Fibroblast of skin of abdomen (primary cell): ENCODE measurements at regions not wholly inside any gene's neighbourhood (a gene's known extent, or its start where the extent isn't known, plus 50 kb on each side); places are given as distances from the start of the nearest gene placed in this dataset.

Experiments used
- DNase-seq: peaks from one replicate; pipeline ENCODE4 v3.0.0-alpha.2; 2013

DNA sequence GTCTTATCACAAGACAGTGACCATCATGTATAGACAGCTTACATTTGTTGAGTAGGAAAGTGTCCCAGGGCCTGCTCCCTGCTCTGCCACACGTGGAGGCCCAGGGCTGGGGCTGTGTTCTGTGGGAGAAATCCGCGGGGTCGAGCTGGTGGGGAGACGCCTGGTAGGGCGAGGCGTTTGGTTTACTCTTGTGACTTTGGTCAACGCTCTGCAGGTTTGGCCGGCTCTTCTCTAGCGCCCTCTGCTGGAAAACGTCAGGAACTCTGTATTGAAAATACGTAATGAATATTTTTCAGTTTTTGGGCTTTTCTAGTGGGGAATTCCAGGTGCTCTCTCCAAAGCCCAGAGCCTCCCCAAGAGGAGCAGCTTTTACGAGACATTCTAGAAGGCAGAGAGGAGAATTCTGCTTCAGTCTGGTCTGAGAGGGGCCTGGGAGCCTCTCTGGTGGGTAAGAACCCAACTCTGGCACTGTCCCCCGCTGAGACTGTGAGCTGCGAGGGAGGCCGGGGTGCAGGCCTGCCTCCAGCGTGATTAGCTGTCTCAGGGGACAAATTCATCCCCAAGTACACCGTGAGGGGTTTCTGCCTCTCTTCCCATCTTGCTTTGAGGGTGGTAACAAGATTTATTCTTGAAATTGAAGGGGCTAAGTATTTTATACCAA is 112.6 kb upstream of the RALGAPA2 start:
- peak; percentile 4 for DNase-seq

DNA sequence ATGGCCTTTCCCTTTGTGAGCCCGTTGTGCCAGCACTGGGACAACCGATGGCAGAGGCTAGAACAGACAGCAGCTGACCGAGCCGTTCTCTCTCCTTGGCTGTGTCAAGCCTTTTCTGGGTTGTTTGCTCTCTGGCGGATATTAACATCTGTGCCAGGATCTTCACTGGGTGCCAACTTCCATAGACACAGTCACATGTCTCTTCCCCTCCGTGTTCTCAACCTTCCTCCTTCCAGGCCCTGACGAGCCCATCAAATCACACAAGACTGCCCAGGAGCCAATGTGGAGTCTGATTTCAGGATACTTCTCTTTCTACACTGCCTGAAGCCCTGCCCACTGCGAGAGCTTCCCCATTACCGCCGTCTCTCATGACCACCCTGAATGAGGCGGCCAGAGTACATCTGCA is 111.0 kb upstream of the RALGAPA2 start:
- no peak for DNase-seq

DNA sequence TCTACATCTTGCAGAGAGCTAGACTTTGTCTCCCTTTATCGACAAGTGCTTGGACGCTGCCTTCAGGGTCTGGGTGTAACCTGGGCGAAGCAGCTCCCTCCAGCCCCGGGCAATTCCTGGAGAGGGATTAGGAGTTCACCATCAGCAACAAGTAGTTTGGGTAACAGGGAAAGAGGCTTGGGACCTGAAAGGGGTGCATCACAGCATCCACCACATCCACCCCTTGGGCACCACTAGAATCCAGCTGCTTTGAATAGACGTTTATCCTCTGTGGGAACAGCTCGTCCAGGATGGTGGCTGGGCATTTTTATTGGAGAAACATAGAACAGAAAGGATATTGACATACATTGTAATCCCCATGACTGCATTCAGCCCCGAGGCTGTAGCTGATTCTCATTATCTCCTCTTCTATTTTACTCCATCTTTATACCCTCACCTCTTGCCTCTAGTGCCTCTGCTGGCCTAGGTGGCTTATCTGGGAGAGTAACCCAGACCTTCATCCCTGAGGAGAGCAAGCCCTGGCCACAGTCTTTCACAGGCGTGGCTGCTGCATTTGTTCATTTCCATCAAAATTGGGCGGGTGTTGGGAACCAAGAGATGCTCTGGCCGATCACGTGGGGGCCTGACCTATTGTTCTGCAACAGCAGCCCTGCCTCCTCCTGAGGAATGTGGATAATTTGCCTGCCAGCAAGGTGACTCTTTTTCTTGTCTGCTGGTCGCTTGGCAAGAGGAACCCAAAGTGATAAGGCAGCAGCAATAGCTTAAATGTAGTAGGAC is 109.2 kb upstream of the RALGAPA2 start:
- no peak for DNase-seq

DNA sequence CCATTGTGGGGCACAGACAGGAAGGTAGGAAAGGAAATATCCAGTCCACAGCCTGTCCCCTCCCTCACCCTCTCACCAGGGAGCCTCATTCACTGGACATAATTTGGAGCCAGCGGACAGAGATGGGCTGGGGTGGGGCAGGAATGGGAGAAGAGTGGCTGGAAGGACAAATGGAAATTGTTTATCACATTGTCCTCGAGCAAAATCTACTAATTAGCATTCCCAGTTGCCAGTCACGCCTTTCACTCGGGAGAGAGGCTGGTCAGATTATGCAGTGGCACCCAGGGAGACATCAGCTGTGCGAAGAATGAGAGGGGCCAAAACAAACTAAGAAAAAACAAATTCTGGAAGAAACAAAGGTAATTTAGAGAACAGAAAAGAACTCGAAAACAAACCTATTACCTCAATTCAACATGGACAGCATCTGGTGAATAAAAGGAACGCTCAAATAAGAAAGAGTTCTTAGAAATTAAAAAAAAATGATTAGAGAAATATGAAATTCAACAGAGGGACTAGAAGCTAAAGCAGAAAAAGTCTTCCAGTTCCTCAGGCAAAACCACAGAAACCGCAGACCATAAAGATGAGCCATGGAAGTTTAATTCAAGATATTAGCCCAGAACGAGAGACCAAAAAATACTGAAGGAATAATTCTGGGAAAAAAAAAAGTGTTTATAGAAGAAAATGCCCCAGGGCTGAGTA is 108.5 kb upstream of the RALGAPA2 start:
- no peak for DNase-seq

DNA sequence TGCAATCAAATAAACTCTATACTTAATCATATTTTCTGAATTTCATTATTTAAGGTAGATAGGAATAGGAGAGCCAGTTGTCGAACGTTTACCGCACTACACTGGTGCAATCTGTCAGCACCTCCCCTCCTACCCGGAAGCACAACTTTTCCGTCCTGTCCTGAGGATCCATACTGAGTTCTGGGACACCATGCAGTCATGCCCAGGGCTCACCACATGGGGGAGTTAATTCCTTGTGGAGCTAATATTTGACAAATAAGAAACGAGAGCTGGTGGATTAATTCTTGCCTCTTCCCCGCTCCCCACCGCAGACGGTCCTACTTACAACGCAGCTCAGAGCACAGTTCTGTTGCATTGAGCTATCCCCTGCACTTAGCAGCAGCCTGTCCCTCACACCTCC is 107.7 kb upstream of the RALGAPA2 start:
- no peak for DNase-seq

DNA sequence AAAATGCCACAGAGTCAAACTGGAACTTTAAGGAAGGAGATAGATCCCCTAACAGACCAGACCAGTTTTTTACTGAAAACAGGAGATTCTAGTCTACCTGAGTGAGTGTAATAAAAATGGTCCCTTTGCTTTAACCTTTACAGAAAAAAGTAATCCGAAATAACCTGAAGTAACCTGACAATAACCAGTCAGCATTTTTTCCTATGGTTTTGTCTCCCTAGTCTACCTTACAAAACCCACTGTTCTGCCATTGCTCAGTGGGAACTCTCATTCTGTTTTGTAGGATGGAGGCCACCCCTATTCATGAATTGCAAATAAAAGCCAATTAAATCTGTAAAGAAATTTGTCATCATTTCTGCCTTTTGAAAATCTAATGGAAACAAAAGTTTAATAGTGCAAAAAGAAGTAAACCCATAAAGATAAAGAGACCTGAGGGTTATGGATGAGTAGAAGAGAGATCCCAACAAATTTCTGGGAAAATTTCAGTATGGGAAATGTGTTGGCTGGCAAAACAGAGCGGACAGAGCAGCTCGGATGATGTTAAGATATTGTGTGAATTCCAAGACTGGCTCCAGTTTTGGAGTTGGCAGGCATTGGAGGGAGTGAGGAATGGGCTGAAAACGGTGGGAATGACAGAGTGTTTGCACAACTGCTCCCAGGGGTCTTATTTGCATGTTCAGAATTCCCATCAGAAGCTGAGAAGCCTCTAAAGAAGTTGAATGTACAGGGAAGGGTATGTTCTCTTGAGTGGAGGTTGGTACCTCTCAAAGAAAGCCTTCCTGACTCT is 104.7 kb upstream of the RALGAPA2 start:
- no peak for DNase-seq

DNA sequence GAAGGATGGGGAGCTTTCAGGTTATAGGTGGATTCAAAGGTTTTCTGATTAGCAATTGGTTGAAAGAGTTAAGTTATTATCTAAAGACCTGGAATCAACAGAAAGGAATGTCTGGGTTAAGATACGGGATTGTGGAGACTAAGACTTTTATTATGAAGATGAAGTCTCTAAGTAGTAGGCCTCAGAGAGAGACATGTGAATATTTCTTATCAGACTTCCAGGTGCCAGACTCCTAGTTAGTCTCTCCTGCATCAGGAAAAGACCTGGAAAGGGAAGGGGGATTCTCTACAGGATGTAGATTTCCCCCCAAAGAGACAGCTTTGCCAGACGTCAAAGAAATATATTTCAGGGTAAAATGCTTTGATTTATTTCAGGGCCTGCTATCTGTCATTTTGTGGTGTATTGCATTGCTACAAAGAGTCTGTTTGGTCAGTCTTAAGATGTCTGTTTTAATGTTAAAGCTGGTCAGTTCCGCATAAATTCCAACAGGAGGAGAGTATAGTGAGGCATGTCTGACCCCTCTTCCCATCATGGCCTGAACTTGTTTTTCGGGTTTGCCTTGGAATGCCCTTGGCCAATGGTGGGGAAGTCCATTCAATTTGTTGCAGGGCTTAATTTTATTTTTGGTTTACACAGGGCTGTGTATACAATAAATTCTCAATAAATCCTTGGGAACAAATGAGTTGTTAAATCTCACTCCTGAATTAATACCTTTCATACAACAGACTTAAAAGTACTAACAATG is 103.4 kb upstream of the RALGAPA2 start:
- DNase-seq = no peak

DNA sequence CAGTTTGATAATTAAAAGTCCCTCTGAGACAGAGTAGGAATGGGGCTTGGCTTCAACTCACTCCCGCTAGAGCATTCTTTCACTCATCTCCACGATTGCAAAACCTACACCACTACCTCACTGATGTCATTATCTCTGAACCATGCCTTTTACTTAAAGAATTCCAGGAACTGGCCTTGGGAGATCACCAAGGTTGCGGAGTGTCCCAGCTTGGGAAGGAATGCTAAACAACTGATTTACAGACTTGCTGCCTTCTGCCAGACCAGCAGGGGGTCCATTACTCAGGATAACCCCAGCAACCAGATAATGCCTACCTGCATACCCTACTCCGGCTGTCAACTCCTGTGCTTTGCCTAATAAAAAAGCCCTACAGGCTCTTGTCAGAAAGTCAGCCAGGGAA is 102.2 kb upstream of the RALGAPA2 start:
- DNase-seq = no peak

DNA sequence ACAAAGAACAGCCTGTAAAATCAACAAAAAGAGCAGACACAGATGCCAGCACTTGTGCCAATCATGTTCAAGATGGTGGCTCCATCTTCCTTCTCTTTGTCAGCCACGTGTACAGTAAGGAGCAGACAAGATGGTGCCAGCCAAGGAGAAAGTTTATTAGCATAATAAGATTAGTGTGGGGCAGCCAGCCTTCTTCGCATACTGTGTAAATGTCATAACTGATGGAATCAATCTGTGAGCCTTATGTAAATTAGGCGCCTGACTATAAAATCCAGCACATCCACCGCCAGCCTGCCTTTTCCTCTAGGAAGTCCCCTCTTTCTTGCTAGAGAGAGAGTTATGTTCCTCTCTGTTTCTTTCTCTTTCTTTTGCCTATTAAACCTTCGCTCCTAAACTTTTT is 99.7 kb upstream of the RALGAPA2 start:
- no peak for DNase-seq

DNA sequence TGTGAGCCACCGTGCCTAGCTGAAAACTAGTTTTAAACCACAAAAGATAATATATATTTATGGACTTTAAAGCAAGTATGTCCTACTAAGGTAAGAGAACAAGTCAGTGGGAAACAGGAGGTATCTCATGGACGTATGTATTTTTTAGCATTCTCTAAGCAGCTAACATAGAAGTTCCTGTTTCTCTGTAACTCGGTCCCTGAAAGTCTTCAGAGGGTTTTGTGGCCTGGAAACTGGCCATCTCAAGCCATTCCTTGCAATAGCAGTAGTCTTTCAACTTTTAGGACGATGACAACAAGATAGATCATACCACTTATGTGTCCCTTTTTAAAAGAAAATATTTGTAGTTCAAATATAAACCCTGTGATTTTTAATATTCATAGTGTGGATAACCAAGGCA is 95.6 kb upstream of the RALGAPA2 start:
- DNase-seq = no peak

DNA sequence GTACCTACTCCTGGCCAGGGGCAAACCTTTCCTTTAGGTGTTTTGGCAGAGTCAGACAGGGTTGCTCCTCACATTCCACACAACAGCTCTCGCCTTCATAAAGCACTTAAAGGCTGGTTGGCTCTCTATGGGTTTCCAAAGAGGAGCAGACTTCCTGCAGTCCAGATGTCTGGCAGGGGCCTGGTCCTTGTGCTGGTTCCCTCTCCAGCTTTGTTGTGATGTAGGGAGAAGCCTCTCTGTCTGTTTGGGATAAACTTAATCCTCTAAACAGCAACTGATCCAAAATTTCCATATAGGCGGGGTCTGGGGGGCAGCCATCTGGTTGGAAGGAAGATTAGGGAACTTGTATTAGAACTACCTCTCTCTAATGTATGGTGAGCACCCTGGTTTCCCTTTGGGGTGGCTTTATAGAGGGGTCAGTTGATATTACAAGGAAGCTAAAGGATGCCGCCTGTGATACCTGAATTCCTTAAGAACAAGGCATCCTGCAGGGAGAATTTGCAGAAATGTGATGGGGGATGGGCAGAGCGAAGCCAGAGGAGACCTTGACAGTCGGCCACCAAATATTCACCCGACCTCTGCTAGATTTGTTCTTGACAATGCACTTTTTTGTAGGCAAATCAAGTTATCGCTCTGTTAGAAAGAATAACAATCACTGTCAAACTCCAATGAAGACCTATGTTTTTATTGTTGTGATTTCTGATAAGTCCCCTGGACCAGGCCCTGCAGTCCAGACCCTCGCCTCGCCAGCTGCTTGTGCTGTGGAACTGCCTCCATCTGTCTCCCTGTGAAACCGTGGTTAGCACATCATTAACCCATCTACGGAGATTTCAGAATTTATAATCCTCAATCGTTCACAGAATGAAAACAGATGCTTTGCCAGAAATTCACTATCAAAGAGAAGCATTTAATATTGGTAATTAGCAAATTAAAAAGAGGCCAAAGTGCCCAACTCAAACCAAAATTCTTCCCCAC is 94.0 kb upstream of the RALGAPA2 start:
- DNase-seq = no peak

DNA sequence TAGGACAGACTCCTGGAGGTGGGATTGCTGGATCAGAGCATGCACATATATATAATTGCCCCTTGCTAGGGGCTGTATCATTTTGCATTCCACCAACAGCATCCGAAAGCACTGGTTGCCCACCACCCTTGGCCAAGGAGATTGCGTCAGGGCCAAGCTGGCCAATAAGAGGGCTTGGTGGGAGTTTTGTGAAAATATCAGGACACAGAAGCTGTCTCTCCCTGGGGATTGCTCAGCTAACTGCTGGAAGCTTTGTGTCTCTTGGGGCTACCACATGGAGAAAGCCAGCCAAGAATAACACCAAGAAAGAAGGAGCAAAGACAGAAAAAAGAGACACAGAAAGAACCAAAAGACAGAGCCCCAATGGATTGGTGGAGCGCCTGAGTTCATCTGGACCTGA is 90.6 kb upstream of the RALGAPA2 start:
- no peak for DNase-seq

DNA sequence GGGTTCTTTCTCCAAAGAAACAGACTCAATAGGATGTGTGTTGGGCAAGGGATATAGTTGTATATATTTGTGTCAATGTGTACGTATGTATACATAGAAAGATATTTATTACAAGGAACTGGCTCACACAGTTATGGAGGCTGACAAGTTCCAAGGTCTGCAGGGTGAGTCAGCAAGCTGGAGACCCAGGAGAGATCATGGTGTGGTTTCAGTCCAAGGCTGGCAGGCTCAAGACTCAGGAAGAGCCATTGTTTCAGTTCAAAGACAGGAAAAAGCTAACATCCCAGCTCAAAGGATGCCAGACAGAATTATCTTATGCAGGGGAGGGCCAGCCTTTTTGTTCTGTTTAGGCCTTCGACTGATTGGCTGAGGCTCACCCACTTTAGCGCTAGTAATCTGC is 89.9 kb upstream of the RALGAPA2 start:
- no peak for DNase-seq

DNA sequence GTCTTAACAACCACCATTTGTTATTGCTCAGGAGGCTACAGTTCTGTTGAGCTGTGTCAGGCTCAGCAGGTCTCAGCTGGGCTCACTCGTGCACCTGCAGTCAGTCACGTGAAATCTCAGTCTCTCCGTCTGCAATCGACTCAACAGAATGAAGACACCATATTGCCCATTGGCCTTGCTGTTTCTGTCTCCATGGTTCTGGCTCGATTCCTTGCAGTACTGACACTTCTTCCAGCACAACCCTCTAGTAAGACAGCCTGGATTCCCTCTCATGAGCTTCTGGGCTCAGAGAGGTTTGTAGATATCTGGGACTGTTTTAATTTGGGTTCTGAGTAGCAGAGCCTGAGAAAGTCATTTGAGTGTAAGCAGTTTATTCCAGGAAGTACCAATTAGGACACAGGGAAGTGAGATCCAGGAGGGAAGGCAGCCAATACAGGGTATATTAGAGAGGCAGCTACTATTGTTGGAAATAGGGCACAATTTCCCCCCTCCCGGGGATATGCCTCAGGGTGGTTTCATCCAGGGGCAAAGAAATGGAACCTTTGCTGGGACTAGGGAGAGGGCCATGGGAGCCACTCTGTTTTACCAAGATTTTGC is 87.4 kb upstream of the RALGAPA2 start:
- no peak for DNase-seq

DNA sequence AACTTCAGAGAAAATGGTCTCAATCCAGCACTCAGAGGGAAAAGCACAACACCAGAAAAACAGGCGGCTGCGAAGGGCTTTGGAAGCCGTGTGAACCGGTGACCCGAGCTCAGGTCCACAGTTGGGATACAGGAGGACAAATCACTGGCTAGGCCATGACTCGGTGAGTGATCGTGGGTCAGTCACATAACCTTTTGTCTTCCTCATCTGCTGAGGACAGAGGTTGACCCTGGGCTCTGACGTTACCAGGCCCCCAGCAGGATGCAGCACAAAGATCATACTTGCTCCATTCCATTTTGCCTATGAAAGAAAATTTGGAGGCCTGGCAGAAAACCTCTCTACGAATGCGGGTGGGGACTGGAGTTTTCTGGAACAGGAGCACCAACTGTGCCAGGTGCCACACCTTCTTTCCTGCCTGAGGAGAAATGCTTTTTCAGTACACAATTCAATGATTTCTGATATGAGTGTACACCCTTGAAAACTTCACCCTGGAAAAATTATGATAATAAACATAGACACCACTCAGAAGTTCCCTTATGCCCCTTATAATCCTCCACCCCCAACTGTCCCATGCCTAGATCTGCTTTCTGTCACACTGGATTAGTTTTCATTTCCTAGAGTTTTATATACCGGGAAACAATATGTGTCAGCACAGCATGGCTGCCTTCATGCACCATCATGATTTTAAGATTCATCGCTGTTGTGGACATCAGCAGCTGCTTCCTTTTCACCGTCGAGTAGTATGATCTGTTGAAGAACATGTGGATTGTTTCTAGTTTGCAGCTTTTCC is 85.3 kb upstream of the RALGAPA2 start:
- no peak for DNase-seq

DNA sequence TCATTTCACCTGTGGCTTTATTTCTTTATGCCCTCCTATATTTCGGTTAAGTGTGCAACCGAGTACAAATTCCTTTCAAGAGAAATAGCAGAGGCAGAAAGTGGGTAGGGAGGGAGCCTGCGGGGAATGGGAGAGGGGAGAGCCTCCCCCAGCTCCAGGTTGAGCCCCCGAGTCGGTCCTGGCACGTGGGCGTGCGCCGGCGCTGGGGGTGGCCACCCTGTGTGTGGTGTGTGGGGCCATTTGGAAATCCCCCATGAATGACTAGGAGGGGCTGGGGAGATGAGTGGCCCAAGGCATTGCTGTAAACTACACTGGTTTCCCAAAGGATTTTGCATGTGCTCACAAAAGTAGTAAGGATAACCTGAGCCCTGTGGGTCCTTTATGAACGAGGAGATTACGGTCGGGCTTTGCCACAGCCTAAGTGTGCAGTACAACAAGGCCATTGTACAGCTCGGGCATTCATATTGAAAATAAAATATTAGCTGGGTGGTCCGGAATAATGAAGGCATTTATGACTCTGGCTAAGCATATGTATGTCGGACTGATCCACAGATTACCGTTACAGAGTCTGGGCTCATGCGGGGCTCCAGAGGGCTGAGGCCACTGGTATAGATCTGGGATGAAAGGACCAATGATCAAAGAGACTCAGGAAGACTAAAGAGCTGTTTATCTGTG is 84.5 kb upstream of the RALGAPA2 start:
- no peak for DNase-seq

DNA sequence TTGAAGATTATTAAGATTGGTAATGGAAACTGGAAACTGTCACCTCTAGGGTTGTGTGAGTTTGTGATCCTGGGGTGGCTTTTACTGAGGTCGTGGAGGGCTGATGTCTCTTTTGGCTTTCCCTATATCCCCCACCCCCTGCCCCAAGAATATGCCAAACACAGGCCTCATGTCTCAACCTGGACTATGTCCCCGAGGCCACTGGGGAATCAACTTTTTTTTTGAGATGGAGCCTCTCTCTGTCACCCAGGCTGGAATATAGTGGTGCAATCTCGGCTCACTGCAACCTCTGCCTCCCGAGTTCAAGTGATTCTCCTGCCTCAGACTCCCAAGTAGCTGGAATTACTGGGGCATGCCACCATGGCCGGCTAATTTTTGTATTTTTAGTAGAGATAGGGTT is 83.3 kb upstream of the RALGAPA2 start:
- no peak for DNase-seq

DNA sequence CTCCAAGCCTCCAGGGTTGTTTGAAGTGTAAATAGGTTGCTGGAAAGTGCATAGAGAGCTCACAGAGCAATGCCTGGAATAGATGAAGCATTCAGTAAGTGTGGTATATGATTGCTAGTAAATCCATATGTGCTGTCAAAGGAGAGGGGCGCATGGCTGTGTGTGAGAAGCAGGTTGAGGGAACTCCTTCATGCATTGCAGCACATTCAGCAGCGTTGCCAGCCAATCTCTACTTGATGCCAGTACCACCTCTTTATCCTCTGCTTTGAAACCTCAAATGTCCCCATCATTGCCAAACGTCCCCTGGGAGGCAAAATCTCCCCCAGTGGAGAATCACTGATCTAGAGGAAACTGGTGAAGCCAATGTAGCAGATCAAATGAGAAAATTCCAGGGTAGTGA is 82.7 kb upstream of the RALGAPA2 start:
- no peak for DNase-seq

DNA sequence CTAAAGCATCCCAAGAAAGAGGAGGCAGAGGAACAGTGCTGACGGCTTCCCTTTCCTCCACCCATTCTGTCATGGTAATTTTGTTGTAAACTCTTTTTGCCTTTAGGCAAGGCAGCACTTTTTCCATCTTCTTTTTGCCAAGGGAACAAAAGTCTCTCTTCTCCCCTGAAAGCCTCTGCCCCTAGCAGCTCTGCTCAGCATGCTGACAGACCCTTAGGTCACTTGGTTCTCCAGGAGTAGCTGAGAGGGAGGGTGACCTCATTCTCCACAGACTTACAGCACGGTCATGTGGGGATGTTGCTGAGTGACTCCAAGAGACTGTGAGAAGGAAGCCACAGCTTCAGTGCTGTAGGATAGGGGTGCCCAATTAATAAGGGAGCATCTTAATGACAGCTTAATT is 81.1 kb upstream of the RALGAPA2 start:
- DNase-seq = no peak
